ENCODE measurements at regions not wholly inside any gene's neighbourhood (a gene's known extent, or its start where the extent isn't known, plus 50 kb on each side); places are given as distances from the start of the nearest gene placed in this dataset.

- no peak for TF ChIP-seq PML (IDR thresholded peaks at IDR 0.05; ENCODE audit: low read length)
- TF ChIP-seq POLR2H (tag; IDR thresholded peaks at IDR 0.05; ENCODE audit: low read depth) = no peak
- TF ChIP-seq ZBTB2 (IDR thresholded peaks at IDR 0.05) = no peak
- TF ChIP-seq ZBTB33 (CRISPR knock-in tag; IDR thresholded peaks at IDR 0.05) = no peak
Measured at GRCh38 chr11:104704888-104705287, 193.4 kb downstream of the CASP12 start (continued).

GRCh38 chr11:104704146-104704830 is 194.0 kb downstream of the CASP12 start:
- BruUV-seq (replicated peaks) = no TSS peak
- DNase-seq (ENCODE audit: extremely low read depth in 1 of 4, low spot score in 3 of 4) (no peak), FAIRE-seq (no peak), ATAC-seq (no peak)
- WGBS (ENCODE audit: insufficient coverage, low coverage, missing lambda C conversion rate) = 0% methylated on average over 2 of the region's 2 CpGs
- no peak overlapping the region for H2AFZ ChIP-seq (ENCODE audit: low read depth, low read length)
- intact Hi-C loops (cut with micrococcal nuclease) = no loop called here
- H3K4me1 ChIP-seq (replicated peaks in 1 of 2; ENCODE audit: control insufficient read depth in 2 of 2, insufficient read depth in 2 of 2, low read length in 2 of 2) = no peaks in the 10 kb centered on the region
- no peak overlapping the region for H3K4me2 ChIP-seq (ENCODE audit: insufficient read depth, low read length)
- H3K27me3 ChIP-seq (ENCODE audit: control insufficient read depth in 2 of 2, insufficient read depth in 2 of 2, low read length in 2 of 2) = no peaks in the 10 kb centered on the region
- ChIA-PET POLR2A (no interaction called here), CTCF (ENCODE audit: low intra/inter-chr PET ratio) (no interaction called here)
- H3K27ac ChIP-seq (ENCODE audit: extremely low read depth, low read depth, low read length) = no peak overlapping the region
- in situ Hi-C loops (cut with MboI) = no loop called here
- no peaks in the 10 kb centered on the region for H3K79me2 ChIP-seq (ENCODE audit: control insufficient read depth, insufficient read depth, low read length)
- H3K4me3 ChIP-seq = no peak overlapping the region
- H3K9ac ChIP-seq (ENCODE audit: insufficient read depth in 1 of 2, low read depth in 2 of 2, low read length in 2 of 2) = no peak overlapping the region
- no peaks in the 10 kb centered on the region for H4K20me1 ChIP-seq (replicated peaks; ENCODE audit: control insufficient read depth, insufficient read depth, low read length)
- H3K9me3 ChIP-seq (replicated peaks; ENCODE audit: control insufficient read depth, insufficient read depth, low read depth, low read length) = peaks cover 3% of the 10 kb centered on the region; the same call in 1 of the 2 replicates
- no peaks in the 10 kb centered on the region for H3K9me1 ChIP-seq (ENCODE audit: control insufficient read depth, insufficient read depth, low read length)
- no peaks in the 10 kb centered on the region for H3K36me3 ChIP-seq (ENCODE audit: control insufficient read depth, insufficient read depth, low read length)
- TF ChIP-seq HBP1 (CRISPR knock-in tag; IDR thresholded peaks at IDR 0.05) (no peak), ZNF592 (IDR thresholded peaks at IDR 0.05) (no peak), DEAF1 (CRISPR knock-in tag; IDR thresholded peaks at IDR 0.05) (no peak)

All from K562 (cell line).